Keratinocyte (primary cell): ENCODE measurements at regions not wholly inside any gene's neighbourhood (a gene's known extent, or its start where the extent isn't known, plus 50 kb on each side); places are given as distances from the start of the nearest gene placed in this dataset.

Experiments
- EZH2 ChIP-seq: IDR thresholded peaks from one replicate; pipeline ENCODE4 v1.6.1; 2012; ENCODE audit warnings: inconsistent platforms, mild to moderate bottlenecking, low read length, moderate library complexity
- TF ChIP-seq, protein P1 (sequence below), 3 experiments: IDR thresholded peaks in 1 of 3; conservative IDR thresholded peaks in 1 of 3; optimal IDR thresholded peaks in 1 of 3; 2 replicates in 2 of 3; 3 replicates in 1 of 3; pipeline versions ENCODE3 to v1.5.1; 2011; ENCODE audit warnings: low read length in 3 of 3, mild to moderate bottlenecking in 3 of 3, moderate library complexity in 2 of 3, control low read depth in 1 of 3, inconsistent platforms in 1 of 3; ENCODE audit not compliant: insufficient read depth in 2 of 3; ENCODE audit errors: extremely low read depth in 1 of 3

DNA sequence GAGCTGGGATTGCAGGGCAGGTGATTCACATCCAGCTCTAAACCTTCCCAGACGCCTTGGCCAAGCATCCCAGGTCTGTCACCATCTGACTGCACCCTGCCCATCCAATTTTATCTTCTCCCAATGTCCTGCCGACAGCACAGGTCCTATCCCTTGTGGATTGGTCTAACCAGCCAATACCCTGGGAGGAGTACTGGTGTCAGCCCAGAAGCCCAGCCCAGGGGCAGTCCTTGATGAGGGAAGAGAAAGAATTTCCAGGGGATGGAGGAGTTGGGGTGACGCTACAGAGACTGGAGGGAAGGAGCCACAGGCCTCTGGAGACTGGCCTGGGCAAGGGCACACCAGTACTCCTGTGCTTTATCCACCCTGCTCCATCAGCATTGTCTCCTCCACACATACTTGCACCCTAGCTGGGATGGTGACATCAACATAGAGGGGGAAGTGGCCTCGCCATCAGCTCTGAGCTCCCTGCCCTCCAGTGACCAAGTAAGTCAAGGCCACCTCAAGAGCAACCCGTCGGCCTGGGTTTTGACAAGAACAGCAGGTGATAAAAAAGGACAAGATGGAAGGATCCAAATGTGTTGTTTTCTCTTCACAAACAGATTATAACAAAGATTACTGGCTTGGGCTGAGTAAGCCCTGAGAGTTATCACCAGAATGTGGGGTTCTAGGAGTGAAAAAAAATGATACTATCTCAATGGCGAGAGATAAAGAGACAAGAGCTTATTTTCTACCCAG is 114.6 kb downstream of the AQP9 start:
- no peak for TF ChIP-seq EZH2
- TF ChIP-seq, protein P1, sequence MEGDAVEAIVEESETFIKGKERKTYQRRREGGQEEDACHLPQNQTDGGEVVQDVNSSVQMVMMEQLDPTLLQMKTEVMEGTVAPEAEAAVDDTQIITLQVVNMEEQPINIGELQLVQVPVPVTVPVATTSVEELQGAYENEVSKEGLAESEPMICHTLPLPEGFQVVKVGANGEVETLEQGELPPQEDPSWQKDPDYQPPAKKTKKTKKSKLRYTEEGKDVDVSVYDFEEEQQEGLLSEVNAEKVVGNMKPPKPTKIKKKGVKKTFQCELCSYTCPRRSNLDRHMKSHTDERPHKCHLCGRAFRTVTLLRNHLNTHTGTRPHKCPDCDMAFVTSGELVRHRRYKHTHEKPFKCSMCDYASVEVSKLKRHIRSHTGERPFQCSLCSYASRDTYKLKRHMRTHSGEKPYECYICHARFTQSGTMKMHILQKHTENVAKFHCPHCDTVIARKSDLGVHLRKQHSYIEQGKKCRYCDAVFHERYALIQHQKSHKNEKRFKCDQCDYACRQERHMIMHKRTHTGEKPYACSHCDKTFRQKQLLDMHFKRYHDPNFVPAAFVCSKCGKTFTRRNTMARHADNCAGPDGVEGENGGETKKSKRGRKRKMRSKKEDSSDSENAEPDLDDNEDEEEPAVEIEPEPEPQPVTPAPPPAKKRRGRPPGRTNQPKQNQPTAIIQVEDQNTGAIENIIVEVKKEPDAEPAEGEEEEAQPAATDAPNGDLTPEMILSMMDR (optimal IDR thresholded peaks at IDR 0.05 in 1 of 3, IDR thresholded peaks at IDR 0.05 in 1 of 3, conservative IDR thresholded peaks at IDR 0.05 in 1 of 3; ENCODE audit: extremely low read depth in 1 of 3, insufficient read depth in 2 of 3, low read length in 3 of 3) = no peak
